ENCODE measurements at regions not wholly inside any gene's neighbourhood (a gene's known extent, or its start where the extent isn't known, plus 50 kb on each side); places are given as distances from the start of the nearest gene placed in this dataset.

DNA sequence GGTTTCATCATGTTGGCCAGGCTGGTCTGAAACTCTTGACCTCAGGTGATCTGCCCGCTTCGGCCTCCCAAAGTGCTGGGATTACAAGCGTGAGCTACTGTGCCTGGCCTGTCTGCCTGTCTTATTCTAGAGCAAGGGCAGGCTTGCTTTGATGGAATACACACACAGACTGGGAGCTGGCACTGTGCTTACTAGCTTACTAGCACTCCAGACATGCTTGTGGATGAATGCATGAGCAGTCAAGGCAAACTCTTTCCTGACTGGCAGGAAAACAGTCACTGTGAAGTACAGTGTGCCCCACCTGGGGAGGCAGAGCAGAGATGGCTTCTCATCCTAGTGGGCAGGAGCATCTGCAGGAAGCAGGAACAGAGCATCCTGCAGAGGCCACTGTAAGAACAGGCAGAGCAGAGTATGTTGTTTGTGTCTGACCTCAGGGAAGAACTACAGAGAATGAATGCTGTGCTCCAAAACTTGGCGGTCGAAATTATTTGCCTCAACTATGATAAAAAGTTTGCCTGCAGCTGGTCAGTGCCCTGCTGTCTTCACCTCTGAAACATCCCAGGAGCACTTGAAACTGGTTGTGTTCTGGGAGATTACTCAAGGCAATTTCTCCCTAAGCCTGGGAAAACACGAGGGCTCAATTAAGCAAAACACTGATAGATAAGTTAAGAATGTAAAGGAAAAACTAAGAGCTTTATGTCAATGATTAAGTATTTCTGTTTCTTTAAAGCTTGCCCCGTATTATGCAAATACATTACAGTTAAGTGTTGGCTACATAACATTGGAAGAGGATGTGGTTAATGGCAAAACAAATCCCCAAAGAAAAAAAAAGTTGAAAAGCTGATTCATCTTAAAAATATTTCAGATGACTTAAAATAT lies 102.4 kb downstream of the VAPA start:
- TF ChIP-seq, protein P1, sequence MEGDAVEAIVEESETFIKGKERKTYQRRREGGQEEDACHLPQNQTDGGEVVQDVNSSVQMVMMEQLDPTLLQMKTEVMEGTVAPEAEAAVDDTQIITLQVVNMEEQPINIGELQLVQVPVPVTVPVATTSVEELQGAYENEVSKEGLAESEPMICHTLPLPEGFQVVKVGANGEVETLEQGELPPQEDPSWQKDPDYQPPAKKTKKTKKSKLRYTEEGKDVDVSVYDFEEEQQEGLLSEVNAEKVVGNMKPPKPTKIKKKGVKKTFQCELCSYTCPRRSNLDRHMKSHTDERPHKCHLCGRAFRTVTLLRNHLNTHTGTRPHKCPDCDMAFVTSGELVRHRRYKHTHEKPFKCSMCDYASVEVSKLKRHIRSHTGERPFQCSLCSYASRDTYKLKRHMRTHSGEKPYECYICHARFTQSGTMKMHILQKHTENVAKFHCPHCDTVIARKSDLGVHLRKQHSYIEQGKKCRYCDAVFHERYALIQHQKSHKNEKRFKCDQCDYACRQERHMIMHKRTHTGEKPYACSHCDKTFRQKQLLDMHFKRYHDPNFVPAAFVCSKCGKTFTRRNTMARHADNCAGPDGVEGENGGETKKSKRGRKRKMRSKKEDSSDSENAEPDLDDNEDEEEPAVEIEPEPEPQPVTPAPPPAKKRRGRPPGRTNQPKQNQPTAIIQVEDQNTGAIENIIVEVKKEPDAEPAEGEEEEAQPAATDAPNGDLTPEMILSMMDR (conservative IDR thresholded peaks at IDR 0.05) = no peak
- no peak for TF ChIP-seq ZFX (IDR thresholded peaks at IDR 0.05)
